ENCODE measurements at regions not wholly inside any gene's neighbourhood (a gene's known extent, or its start where the extent isn't known, plus 50 kb on each side); places are given as distances from the start of the nearest gene placed in this dataset.

- Histone ChIP-seq H3K27me3 (replicated peaks in 1 of 4; ENCODE audit: control insufficient read depth in 3 of 4, extremely low read depth in 1 of 4, insufficient read depth in 3 of 4, low read length in 3 of 4) (no peaks in the 10 kb centered on the region), H3K4ac (replicated peaks; ENCODE audit: insufficient read length, low read depth, low read length) (no peak overlapping the region), H2BK120ac (replicated peaks; ENCODE audit: low read depth, low read length) (no peak overlapping the region), H3K79me2 (ENCODE audit: control insufficient read depth in 1 of 2, insufficient read depth in 2 of 2, low read length in 2 of 2) (no peaks in the 10 kb centered on the region), H3K4me2 (ENCODE audit: insufficient read depth in 1 of 2, low read depth in 2 of 2, low read length in 2 of 2) (no peak overlapping the region), H3K9me3 (ENCODE audit: insufficient read depth in 2 of 2, low read depth in 1 of 2, low read length in 1 of 2) (no peaks in the 10 kb centered on the region), H3K14ac (ENCODE audit: insufficient read length) (no peak overlapping the region), H3K56ac (replicated peaks; ENCODE audit: insufficient read length, low read depth, low read length) (no peak overlapping the region), H3K79me1 (ENCODE audit: low read depth, low read length) (no peaks in the 10 kb centered on the region), H3K4me3 (ENCODE audit: extremely low read depth in 1 of 4, insufficient read depth in 2 of 4, low read depth in 3 of 4, low read length in 4 of 4) (no peak overlapping the region), H3K36me3 (ENCODE audit: control insufficient read depth in 2 of 4, insufficient read depth in 4 of 4, low read length in 3 of 4) (no peaks in the 10 kb centered on the region), H4K5ac (ENCODE audit: insufficient read length, low read depth, low read length) (no peak overlapping the region), H2BK15ac (ENCODE audit: low read length) (no peak overlapping the region), H3K23ac (ENCODE audit: insufficient read length) (no peak overlapping the region), H2AFZ (ENCODE audit: low read length) (no peak overlapping the region), H3K23me2 (ENCODE audit: low read depth, low read length) (no peaks in the 10 kb centered on the region), H3K9ac (replicated peaks in 1 of 4; ENCODE audit: extremely low read depth in 1 of 4, low read depth in 3 of 4, low read length in 3 of 4) (no peak overlapping the region), H2BK5ac (ENCODE audit: low read depth, low read length) (no peak overlapping the region), H3K27ac (ENCODE audit: low read depth, low read length) (no peak overlapping the region), H4K8ac (ENCODE audit: extremely low read depth, insufficient read depth, low read length) (no peak overlapping the region), H4K20me1 (replicated peaks in 1 of 2; ENCODE audit: control insufficient read depth in 1 of 2, insufficient read depth in 2 of 2, low read length in 2 of 2) (no peaks in the 10 kb centered on the region), H2AK5ac (ENCODE audit: low read depth, low read length) (no peak overlapping the region), H2BK12ac (ENCODE audit: low read depth, low read length) (no peak overlapping the region), H3K18ac (ENCODE audit: extremely low read depth, low read length) (no peak overlapping the region), H2BK20ac (ENCODE audit: low read length) (no peak overlapping the region), H4K91ac (replicated peaks; ENCODE audit: insufficient read length, low read length) (no peak overlapping the region), H3K4me1 (replicated peaks in 1 of 4; ENCODE audit: control insufficient read depth in 3 of 4, insufficient read depth in 4 of 4, low read length in 3 of 4) (peaks cover 0 to 6% (median 0%) of the 10 kb centered on the region in 4 experiments; a peak in 1 of 7 replicates)
- no peak for TF ChIP-seq SRF (IDR thresholded peaks at IDR 0.05; ENCODE audit: low read depth, low read length)
- no peak for TF ChIP-seq SUZ12 (IDR thresholded peaks at IDR 0.05; ENCODE audit: low read length)
- TF ChIP-seq CHD2 (IDR thresholded peaks at IDR 0.05; ENCODE audit: low read length) = no peak
- TF ChIP-seq E2F6 (IDR thresholded peaks at IDR 0.05) = no peak
- no peak for TF ChIP-seq GABPA (IDR thresholded peaks at IDR 0.05; ENCODE audit: borderline replicate concordance, insufficient read depth, low read length)
- no peak for TF ChIP-seq TEAD4 (IDR thresholded peaks at IDR 0.05; ENCODE audit: low read depth, low read length)
- no peak for TF ChIP-seq KDM4A (IDR thresholded peaks at IDR 0.05; ENCODE audit: low read depth, low read length, severe bottlenecking)
- no peak for TF ChIP-seq RNF2 (IDR thresholded peaks at IDR 0.05; ENCODE audit: borderline replicate concordance, low read depth, low read length, missing control alignments, poor library complexity, severe bottlenecking)
- no peak for TF ChIP-seq HDAC6 (IDR thresholded peaks at IDR 0.05; ENCODE audit: low read depth, low read length)
- no peak for FAIRE-seq
- ChIA-PET CTCF (ENCODE audit: partially characterized antibody) (no interaction called here), POLR2A (ENCODE audit: partially characterized antibody) (interaction anchor here (1.0 kb wide), 1 partner anchor 15 kb away, joined by 3 read pairs; no protein-coding TSS in a partner anchor)
- no peak for DNase-seq (ENCODE audit: low read depth in 1 of 2, low spot score in 2 of 2)
- 87% methylated on average over 3 of the region's 3 CpGs; no CpG with 5 or more reads in 1 of the 2 experiments for WGBS, 2 experiments (ENCODE audit: extremely low coverage in 1 of 2, insufficient coverage in 1 of 2, insufficient read length in 1 of 2, insufficient replicate concordance in 2 of 2, low coverage in 1 of 2, low lambda C conversion rate in 2 of 2, missing lambda C conversion rate in 1 of 2)
Measured at GRCh38 chr10:107873007-107873406, 708.5 kb upstream of the SORCS1 start.
